Thyroid gland (tissue), 4 donors: ENCODE measurements at regions not wholly inside any gene's neighbourhood (a gene's known extent, or its start where the extent isn't known, plus 50 kb on each side); places are given as distances from the start of the nearest gene placed in this dataset.
A peak's percentile ranks its signal among the peaks of the same experiment; 100 is the strongest.

Source experiments
- DNase-seq, 2 donors: peaks; one replicate each; pipeline ENCODE4 v3.0.0-alpha.2; 2019
- H3K27ac ChIP-seq, 3 donors: fragments of 200-600 bp; sonication (generic); 1 replicate in 2 of 3; 2 replicates in 1 of 3; pipeline ENCODE4 v1.5.1; 2016 to 2019; ENCODE audit warnings: mild to moderate bottlenecking in 1 of 3, moderate library complexity in 1 of 3
- H3K27me3 ChIP-seq: fragments of 200-600 bp; sonication (generic); one replicate; pipeline ENCODE4 v1.5.1; 2019
- H3K36me3 ChIP-seq, 2 donors: fragments of 200-600 bp; sonication (generic); one replicate each; pipeline ENCODE4 v1.5.1; 2016 to 2019
- H3K4me1 ChIP-seq, 2 donors: fragments of 200-600 bp; sonication (generic); one replicate each; pipeline ENCODE4 v1.5.1; 2017 to 2019
- H3K4me3 ChIP-seq, 3 donors: fragments of 200-600 bp; sonication (generic); replicated peaks in 1 of 3; 1 replicate in 2 of 3; 2 replicates in 1 of 3; pipeline ENCODE4 v1.5.1; 2016; ENCODE audit warnings: mild to moderate bottlenecking in 1 of 3
- H3K9me3 ChIP-seq: fragments of 200-600 bp; sonication (generic); one replicate; pipeline ENCODE4 v1.5.1; 2017
- POLR2A ChIP-seq, 2 donors: fragments of 450-650 bp; IDR thresholded peaks; one replicate each; pipeline ENCODE4 v1.6.1; 2017; ENCODE audit warnings: antibody characterized with exemption in 2 of 2, mild to moderate bottlenecking in 2 of 2, moderate library complexity in 1 of 2
- WGBS, 2 donors: methylation state at CpG; one replicate each; pipeline ENCODE4 v1.1.5; 2017; 5-methylcytosine and 5-hydroxymethylcytosine counted together
- intact Hi-C: fragments of 100-400 bp; cut with DNase I; formaldehyde crosslinking; loops from one replicate; pipeline ENCODE4 v1.15.1; 2023
- TF ChIP-seq, protein P1 (sequence below), 6 experiments: fragments of 200-600 bp in 3 of 6; fragments of 450-650 bp in 3 of 6; sonication (generic) in 3 of 6; IDR thresholded peaks; one replicate each; pipeline ENCODE4 v1.5.1; 2016 to 2019; ENCODE audit warnings: antibody characterized with exemption in 6 of 6, mild to moderate bottlenecking in 2 of 6, inconsistent platforms in 1 of 6, moderate library complexity in 1 of 6

- Histone ChIP-seq H3K9me3 (no peaks in the 10 kb centered on the region), H3K36me3 (no peaks in the 10 kb centered on the region), H3K27me3 (no peaks in the 10 kb centered on the region), H3K27ac (no peak overlapping the region), H3K4me3 (no peak overlapping the region), H3K4me1 (no peaks in the 10 kb centered on the region)
- intact Hi-C loops, result no loop called here
- TF ChIP-seq POLR2A (IDR thresholded peaks at IDR 0.05), result no peak
- TF ChIP-seq, protein P1, sequence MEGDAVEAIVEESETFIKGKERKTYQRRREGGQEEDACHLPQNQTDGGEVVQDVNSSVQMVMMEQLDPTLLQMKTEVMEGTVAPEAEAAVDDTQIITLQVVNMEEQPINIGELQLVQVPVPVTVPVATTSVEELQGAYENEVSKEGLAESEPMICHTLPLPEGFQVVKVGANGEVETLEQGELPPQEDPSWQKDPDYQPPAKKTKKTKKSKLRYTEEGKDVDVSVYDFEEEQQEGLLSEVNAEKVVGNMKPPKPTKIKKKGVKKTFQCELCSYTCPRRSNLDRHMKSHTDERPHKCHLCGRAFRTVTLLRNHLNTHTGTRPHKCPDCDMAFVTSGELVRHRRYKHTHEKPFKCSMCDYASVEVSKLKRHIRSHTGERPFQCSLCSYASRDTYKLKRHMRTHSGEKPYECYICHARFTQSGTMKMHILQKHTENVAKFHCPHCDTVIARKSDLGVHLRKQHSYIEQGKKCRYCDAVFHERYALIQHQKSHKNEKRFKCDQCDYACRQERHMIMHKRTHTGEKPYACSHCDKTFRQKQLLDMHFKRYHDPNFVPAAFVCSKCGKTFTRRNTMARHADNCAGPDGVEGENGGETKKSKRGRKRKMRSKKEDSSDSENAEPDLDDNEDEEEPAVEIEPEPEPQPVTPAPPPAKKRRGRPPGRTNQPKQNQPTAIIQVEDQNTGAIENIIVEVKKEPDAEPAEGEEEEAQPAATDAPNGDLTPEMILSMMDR (IDR thresholded peaks at IDR 0.05), result no peak
- no peak for DNase-seq
- 84 to 93% methylated on average over 1 of the region's 1 CpG for WGBS, 2 donors
Observed at GRCh38 chr2:17179145-17179808, 339.0 kb downstream of the RAD51AP2 start.

- Histone ChIP-seq H3K4me1 (no peaks in the 10 kb centered on the region), H3K4me3 (no peak overlapping the region), H3K27me3 (no peaks in the 10 kb centered on the region), H3K9me3 (no peaks in the 10 kb centered on the region), H3K27ac (no peak overlapping the region), H3K36me3 (no peaks in the 10 kb centered on the region)
- 65 to 75% methylated on average over 1 of the region's 1 CpG for WGBS, 2 donors
- DNase-seq, result no peak
- intact Hi-C loops, result no loop called here
- no peak for TF ChIP-seq POLR2A (IDR thresholded peaks at IDR 0.05)
- TF ChIP-seq, protein P1 (IDR thresholded peaks at IDR 0.05), result no peak
Observed at GRCh38 chr2:17177088-17177487, 341.2 kb downstream of the RAD51AP2 start.

- TF ChIP-seq, protein P1 (IDR thresholded peaks at IDR 0.05), result peak in 5 of 6 experiments; percentile 25 to 69 (median 58)
- no peak for TF ChIP-seq POLR2A (IDR thresholded peaks at IDR 0.05)
Observed at GRCh38 chr2:17171446-17172049, 346.7 kb downstream of the RAD51AP2 start.

GRCh38 chr2:17166506-17166905 lies 351.7 kb downstream of the RAD51AP2 start:
- no peak for TF ChIP-seq POLR2A (IDR thresholded peaks at IDR 0.05)
- TF ChIP-seq, protein P1 (IDR thresholded peaks at IDR 0.05), result no peak
- intact Hi-C loops, result no loop called here
- WGBS, 2 donors, result 74 to 81% methylated on average over 4 of the region's 4 CpGs

More at GRCh38 chr2:17171446-17172049, 346.7 kb downstream of the RAD51AP2 start:
- WGBS, 2 donors, result 45 to 49% methylated on average over 7 of the region's 7 CpGs
- Histone ChIP-seq H3K27ac (no peak overlapping the region), H3K9me3 (no peaks in the 10 kb centered on the region), H3K4me1 (no peaks in the 10 kb centered on the region), H3K4me3 (no peak overlapping the region), H3K27me3 (no peaks in the 10 kb centered on the region), H3K36me3 (no peaks in the 10 kb centered on the region)
- peak; percentile 29 to 45 for DNase-seq
- intact Hi-C loops, result no loop called here

DNA sequence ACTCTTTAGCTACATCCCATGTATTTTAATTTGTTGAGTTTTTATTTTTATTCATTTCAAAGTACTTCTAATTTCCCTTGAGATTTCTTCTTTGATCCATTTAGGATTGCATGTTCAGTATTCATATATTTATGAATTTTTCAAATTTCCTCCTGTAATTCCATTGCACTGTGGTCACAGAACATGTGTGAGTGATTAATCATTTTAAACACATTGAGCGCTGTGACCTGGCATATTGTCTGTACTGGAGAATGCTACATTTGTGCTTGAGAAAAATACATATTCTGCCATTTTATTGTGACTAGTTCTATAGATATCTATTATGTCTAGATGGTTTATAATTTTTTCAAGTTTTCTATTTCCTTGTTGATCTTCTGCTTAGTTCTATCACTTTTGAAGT lies 353.7 kb downstream of the RAD51AP2 start:
- no peaks in the 10 kb centered on the region for H3K27me3 ChIP-seq
- no peaks in the 10 kb centered on the region for H3K9me3 ChIP-seq
- TF ChIP-seq POLR2A (IDR thresholded peaks at IDR 0.05), result no peak
- TF ChIP-seq, protein P1 (IDR thresholded peaks at IDR 0.05), result no peak
- H3K27ac ChIP-seq, result no peak overlapping the region
- intact Hi-C loops, result no loop called here
- H3K36me3 ChIP-seq, result no peaks in the 10 kb centered on the region
- no peaks in the 10 kb centered on the region for H3K4me1 ChIP-seq
- WGBS, 2 donors, result 75 to 91% methylated on average over 1 of the region's 1 CpG
- no peak overlapping the region for H3K4me3 ChIP-seq
- DNase-seq, result no peak

More at GRCh38 chr2:17166506-17166905, 351.7 kb downstream of the RAD51AP2 start:
- no peak for DNase-seq
- H3K4me1 ChIP-seq, result no peaks in the 10 kb centered on the region
- no peaks in the 10 kb centered on the region for H3K36me3 ChIP-seq
- no peaks in the 10 kb centered on the region for H3K9me3 ChIP-seq
- H3K27ac ChIP-seq, result no peak overlapping the region
- H3K4me3 ChIP-seq, result no peak overlapping the region
- H3K27me3 ChIP-seq, result no peaks in the 10 kb centered on the region
